HG03196 (cell line): ENCODE measurements at regions not wholly inside any gene's neighbourhood (a gene's known extent, or its start where the extent isn't known, plus 50 kb on each side); places are given as distances from the start of the nearest gene placed in this dataset.

ENCODE experiments used
- ATAC-seq: cut with Tn5 transposase; IDR thresholded peaks from one replicate; pipeline ENCODE4 v1.9.1; 2021; ENCODE audit not compliant: unreplicated experiment

- no peak for ATAC-seq
Observed at GRCh38 chr6:8574749-8575468, 139.6 kb upstream of the SLC35B3 start.

- no peak for ATAC-seq
Observed at GRCh38 chr6:8574311-8574710, 139.0 kb upstream of the SLC35B3 start.

GRCh38 chr6:8570256-8570920, 135.0 kb upstream of the SLC35B3 start:
- no peak for ATAC-seq

- ATAC-seq, result no peak
Observed at GRCh38 chr6:8562125-8562524, 126.8 kb upstream of the SLC35B3 start.

GRCh38 chr6:8558953-8559352, 123.6 kb upstream of the SLC35B3 start:
- ATAC-seq, result no peak

GRCh38 chr6:8557014-8557748, 121.8 kb upstream of the SLC35B3 start:
- no peak for ATAC-seq

GRCh38 chr6:8556370-8557013, 121.1 kb upstream of the SLC35B3 start:
- no peak for ATAC-seq

GRCh38 chr6:8551993-8552392, 116.6 kb upstream of the SLC35B3 start:
- ATAC-seq, result no peak

- no peak for ATAC-seq
Observed at GRCh38 chr6:8551386-8551785, 116.0 kb upstream of the SLC35B3 start.

- ATAC-seq, result no peak
Observed at GRCh38 chr6:8549074-8549790, 113.9 kb upstream of the SLC35B3 start.

- ATAC-seq, result no peak
Observed at GRCh38 chr6:8546496-8546895, 111.2 kb upstream of the SLC35B3 start.

- no peak for ATAC-seq
Observed at GRCh38 chr6:8545336-8545735, 110.0 kb upstream of the SLC35B3 start.

- no peak for ATAC-seq
Observed at GRCh38 chr6:8543714-8544113, 108.4 kb upstream of the SLC35B3 start.

GRCh38 chr6:8539453-8539852, 104.1 kb upstream of the SLC35B3 start:
- ATAC-seq, result no peak

GRCh38 chr6:8536122-8536521, 100.8 kb upstream of the SLC35B3 start:
- ATAC-seq, result no peak

GRCh38 chr6:8535519-8535918, 100.2 kb upstream of the SLC35B3 start:
- no peak for ATAC-seq

GRCh38 chr6:8530785-8531435, 95.6 kb upstream of the SLC35B3 start:
- no peak for ATAC-seq

GRCh38 chr6:8529250-8529649, 93.9 kb upstream of the SLC35B3 start:
- no peak for ATAC-seq

- no peak for ATAC-seq
Observed at GRCh38 chr6:8527818-8528217, 92.5 kb upstream of the SLC35B3 start.

GRCh38 chr6:8526624-8527023, 91.3 kb upstream of the SLC35B3 start:
- ATAC-seq, result no peak
